ENCODE measurements at regions not wholly inside any gene's neighbourhood (a gene's known extent, or its start where the extent isn't known, plus 50 kb on each side); places are given as distances from the start of the nearest gene placed in this dataset.

DNA sequence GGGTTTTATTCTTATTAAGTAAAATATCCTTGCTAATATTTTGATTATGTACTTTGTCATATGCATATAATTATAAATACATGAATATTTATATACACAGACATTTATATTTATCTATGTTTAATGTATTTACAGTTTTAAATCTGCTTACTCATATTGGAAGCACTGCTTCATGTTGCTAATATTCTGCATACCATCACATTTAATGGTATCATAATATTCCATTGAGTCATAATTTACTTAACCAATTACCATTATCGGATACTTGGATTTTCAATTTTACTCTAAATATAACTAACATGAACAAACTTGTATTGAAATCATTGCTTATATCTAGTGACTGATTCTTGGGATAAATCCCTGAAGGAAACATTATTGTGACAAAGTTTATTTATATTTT, 155.2 kb downstream of the MBL2 start:
- TF ChIP-seq, protein P1, sequence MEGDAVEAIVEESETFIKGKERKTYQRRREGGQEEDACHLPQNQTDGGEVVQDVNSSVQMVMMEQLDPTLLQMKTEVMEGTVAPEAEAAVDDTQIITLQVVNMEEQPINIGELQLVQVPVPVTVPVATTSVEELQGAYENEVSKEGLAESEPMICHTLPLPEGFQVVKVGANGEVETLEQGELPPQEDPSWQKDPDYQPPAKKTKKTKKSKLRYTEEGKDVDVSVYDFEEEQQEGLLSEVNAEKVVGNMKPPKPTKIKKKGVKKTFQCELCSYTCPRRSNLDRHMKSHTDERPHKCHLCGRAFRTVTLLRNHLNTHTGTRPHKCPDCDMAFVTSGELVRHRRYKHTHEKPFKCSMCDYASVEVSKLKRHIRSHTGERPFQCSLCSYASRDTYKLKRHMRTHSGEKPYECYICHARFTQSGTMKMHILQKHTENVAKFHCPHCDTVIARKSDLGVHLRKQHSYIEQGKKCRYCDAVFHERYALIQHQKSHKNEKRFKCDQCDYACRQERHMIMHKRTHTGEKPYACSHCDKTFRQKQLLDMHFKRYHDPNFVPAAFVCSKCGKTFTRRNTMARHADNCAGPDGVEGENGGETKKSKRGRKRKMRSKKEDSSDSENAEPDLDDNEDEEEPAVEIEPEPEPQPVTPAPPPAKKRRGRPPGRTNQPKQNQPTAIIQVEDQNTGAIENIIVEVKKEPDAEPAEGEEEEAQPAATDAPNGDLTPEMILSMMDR (conservative IDR thresholded peaks at IDR 0.05): no peak
- TF ChIP-seq ZFX (IDR thresholded peaks at IDR 0.05): no peak

Data from C4-2B (cell line).